Astrocyte of the spinal cord (primary cell): ENCODE measurements at regions not wholly inside any gene's neighbourhood (a gene's known extent, or its start where the extent isn't known, plus 50 kb on each side); places are given as distances from the start of the nearest gene placed in this dataset.
"Not testable (repeated sequence)": the region's sequence is repeated elsewhere in the genome, so short reads cannot be mapped to it uniquely, and the experiment has no call there.

Experiments used
- DNase-seq: peaks from one replicate; pipeline ENCODE4 v3.0.0; 2011; ENCODE audit warnings: low read depth, low spot score
- H3K4me3 ChIP-seq: 2 replicates; pipeline ENCODE4 v1.5.1; 2011; ENCODE audit warnings: low read depth, mild to moderate bottlenecking, low read length, moderate library complexity
- in situ Hi-C: cut with HindIII; loops from 2 replicates; pipeline ENCODE4 v1.10.0; 2017; ENCODE audit warnings: low sequenced_read_pairs
- TF ChIP-seq, protein P1 (sequence below): IDR thresholded peaks from 2 replicates; pipeline ENCODE4 v1.5.1; 2012; ENCODE audit warnings: low read depth, mild to moderate bottlenecking, low read length, inconsistent platforms

- no peak overlapping the region for H3K4me3 ChIP-seq
- no peak for DNase-seq
- in situ Hi-C loops, result no loop called here
- TF ChIP-seq, protein P1, sequence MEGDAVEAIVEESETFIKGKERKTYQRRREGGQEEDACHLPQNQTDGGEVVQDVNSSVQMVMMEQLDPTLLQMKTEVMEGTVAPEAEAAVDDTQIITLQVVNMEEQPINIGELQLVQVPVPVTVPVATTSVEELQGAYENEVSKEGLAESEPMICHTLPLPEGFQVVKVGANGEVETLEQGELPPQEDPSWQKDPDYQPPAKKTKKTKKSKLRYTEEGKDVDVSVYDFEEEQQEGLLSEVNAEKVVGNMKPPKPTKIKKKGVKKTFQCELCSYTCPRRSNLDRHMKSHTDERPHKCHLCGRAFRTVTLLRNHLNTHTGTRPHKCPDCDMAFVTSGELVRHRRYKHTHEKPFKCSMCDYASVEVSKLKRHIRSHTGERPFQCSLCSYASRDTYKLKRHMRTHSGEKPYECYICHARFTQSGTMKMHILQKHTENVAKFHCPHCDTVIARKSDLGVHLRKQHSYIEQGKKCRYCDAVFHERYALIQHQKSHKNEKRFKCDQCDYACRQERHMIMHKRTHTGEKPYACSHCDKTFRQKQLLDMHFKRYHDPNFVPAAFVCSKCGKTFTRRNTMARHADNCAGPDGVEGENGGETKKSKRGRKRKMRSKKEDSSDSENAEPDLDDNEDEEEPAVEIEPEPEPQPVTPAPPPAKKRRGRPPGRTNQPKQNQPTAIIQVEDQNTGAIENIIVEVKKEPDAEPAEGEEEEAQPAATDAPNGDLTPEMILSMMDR, result no peak
Measured at GRCh38 chr1:67495327-67495726, 65.1 kb upstream of the SERBP1 start.

DNA sequence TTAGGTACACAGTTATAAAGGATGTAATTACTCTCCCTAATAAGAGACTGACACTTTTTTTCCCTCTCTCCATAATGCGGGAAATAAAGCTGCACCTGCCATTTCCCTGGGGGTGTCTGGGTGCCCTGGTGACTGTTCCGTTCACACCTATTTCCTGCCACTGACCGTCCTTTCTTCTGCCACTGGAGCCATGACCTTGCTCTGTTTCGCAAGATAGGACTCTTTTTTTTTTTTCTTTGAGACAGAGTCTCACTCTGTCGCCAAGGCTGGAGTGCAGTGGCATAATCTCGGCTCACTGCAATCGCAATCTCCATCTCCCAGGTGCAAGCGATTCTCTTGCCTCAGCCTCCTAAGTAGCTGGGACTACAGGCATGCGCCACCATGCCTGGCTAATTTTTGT is 66.1 kb upstream of the SERBP1 start:
- H3K4me3 ChIP-seq, result no peak overlapping the region
- TF ChIP-seq, protein P1, result no peak
- in situ Hi-C loops, result no loop called here
- DNase-seq, result no peak

GRCh38 chr1:67500413-67500959 is 70.3 kb upstream of the SERBP1 start:
- H3K4me3 ChIP-seq, result no peak overlapping the region
- in situ Hi-C loops, result no loop called here
- TF ChIP-seq, protein P1, result peak; percentile 98
- DNase-seq, result peak; percentile 79

- in situ Hi-C loops, result no loop called here
- DNase-seq, result no peak
- no peak overlapping the region for H3K4me3 ChIP-seq
- TF ChIP-seq, protein P1, result no peak
Measured at GRCh38 chr1:67503974-67504373, 73.8 kb upstream of the SERBP1 start.

GRCh38 chr1:67513392-67514294 is 83.4 kb upstream of the SERBP1 start:
- H3K4me3 ChIP-seq, in situ Hi-C loops, DNase-seq: not testable (repeated sequence)

- in situ Hi-C loops, result no loop called here
- DNase-seq, result no peak
- H3K4me3 ChIP-seq, result no peak overlapping the region
- TF ChIP-seq, protein P1, result no peak
Measured at GRCh38 chr1:67514300-67514699, 84.1 kb upstream of the SERBP1 start.

GRCh38 chr1:67514786-67515185 is 84.6 kb upstream of the SERBP1 start:
- H3K4me3 ChIP-seq, result no peak overlapping the region
- in situ Hi-C loops, result no loop called here
- TF ChIP-seq, protein P1, result no peak
- DNase-seq, result no peak
